NAMALWA (cell line): ENCODE measurements at regions not wholly inside any gene's neighbourhood (a gene's known extent, or its start where the extent isn't known, plus 50 kb on each side); places are given as distances from the start of the nearest gene placed in this dataset.
"Not testable (repeated sequence)": the region's sequence is repeated elsewhere in the genome, so short reads cannot be mapped to it uniquely, and the experiment has no call there.

Experiments used
- DNase-seq: peaks from one replicate; pipeline ENCODE4 v3.0.0-alpha.2; 2015; ENCODE audit warnings: low spot score

DNA sequence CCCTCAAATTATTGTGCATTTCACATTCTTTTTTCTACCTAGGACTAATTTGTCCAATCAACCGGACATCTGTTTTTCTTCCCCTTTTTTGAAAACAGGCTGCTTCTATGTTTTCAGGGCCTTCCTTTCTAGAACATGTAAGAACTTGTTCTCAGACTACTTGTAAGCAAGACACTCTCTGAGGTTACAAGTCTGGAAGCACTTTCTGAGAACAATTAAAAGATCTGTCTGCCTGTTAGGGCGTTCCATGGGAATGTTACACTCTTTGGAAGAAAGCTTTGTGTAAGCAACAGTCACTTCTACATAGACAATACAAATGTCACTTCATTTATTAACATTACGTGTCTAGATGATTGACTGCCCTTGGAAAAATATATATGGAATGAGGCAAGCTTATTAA is 50.9 kb upstream of the HSPB3 start:
- no peak for DNase-seq

DNA sequence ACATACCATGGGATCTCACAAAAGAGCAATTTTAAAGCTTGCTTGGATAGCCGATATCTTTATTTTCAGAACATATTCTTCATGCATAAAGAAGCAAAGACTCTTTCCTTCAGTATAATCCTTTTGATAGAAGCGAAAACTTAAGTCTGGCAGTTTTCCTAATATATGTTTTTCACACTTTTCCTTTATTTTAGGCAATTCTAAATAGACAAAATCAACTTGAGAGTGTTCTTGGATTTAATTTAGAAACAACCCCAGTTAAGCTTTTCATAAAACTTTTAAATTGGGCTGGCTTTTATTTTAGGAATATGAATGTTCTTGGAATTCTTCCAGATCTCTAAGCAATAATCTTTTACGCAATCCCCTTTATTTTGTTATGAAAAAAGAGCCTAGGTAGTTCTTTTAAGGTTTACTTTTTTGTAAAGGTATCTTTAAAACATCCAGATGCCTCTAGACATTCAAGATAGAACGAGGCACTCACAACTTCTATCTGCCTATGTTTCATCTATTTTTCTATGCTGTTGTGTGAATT is 51.5 kb upstream of the HSPB3 start:
- no peak for DNase-seq

DNA sequence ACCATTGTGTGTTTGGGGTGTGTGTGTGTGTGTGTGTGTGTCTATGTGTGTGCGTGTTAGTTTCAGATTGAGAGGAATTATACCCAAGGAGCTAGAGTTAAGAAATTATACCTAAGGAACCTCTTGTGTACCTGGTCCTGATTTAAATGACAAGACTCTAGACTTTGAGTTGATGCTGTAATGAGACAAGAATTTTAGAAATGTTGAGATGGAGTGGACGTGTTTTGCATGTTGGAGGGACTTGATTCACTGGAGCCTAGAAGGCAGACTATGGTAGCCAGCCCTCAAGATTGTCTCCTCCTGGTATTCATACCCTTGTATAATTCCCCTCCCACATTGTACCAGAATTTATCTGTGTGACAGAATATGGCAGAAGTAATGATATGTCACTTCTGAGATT is 52.4 kb upstream of the HSPB3 start:
- DNase-seq: no peak

DNA sequence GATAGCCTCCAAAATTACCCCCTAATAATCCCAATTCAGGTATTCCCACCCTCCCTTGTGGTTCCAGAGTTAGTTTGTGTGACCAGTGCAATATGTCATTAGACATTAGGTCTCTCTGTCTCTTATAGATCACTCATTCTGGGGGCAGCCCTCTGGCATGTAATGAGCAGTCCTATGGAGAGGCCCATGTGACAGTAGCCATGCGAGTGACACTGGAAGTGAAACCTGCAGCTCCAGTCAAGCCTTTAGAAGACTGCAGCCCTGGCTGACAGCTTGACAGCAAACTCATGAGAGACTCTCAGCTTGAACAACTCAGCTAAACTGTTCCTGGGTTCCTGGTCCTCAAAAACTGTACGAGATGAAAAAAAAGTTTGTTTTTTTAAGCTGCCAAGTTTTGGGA is 54.0 kb upstream of the HSPB3 start:
- DNase-seq: peak; percentile 44

DNA sequence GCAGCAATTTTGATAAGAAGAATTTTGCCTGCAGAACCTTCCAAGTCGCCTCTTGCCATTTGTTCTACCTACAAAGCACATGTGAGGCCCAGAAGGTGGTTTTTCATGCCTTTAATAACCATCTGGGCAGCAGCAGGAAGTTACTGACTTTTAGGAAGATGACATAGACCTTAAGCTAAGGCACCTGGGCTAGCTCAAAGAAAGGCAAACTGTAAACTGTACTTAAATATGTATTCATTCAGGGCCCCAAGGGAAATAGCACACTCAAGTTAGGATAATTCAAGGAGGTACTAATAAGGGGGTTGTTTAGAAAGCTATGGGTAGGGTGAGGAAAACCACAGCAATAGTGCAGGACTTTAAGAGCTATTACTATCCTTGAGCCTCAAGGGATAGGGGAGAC is 57.3 kb upstream of the HSPB3 start:
- peak; percentile 19 for DNase-seq

DNA sequence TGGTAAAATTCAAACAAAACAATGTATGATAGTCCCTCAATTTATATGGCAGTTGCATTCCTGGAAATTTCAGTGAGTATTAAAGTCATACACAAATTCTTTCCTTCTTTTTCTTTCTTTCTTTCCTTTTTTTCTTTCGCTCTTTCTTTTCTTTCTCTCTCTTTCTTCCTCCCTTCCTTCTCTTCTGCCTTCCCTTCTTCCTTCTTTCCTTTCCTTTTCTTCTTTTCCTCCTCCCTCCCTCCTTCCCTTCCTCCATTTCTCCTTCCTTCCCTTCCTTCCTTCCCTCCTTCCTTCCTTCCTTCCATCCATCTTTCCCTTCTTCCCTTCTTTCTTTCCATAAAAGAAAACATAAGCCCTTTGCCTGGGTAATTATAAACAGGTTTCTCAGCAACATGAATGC is 58.1 kb upstream of the HSPB3 start:
- DNase-seq: no peak

DNA sequence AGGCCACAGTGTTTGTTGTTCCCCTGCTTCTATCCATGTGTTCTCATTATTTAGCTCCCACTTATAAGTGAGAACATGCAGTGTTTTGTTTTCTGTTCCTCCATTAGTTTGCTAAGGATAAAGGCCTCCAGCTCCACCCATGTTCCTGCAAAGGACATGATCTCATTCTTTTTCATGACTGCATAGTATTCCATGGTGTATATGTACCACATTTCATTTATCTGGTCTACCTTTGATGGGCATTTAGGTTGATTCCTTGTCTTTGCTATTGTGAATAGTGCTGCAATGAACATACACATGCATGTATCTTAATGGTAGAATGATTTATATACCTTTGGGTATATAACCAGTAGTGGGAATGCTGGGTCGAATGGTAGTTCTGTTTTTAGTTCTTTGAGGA is 62.5 kb upstream of the HSPB3 start:
- DNase-seq: not testable (repeated sequence)

DNA sequence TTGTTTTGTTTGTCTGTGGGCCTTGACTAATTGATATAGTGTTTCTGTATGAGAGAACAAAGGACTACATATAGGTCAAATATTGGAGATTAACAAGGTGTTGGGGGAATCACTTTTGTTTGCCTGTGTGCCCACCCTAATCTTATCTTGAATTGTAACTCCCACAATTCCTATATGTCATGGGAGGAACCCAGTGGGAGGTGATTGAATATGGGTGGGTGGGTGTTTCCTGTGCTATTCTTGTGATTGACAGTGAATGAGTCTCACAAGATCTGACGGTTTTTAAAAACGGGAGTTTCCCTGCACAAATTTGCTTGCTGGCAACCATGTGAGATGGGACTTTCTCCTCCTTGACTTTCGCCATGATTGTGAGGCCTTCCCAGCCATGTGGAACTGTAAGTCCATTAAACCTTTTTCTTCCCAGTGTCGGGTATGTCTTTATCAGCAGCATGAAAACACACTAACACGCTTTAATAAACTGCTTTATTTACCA is 64.9 kb upstream of the HSPB3 start:
- DNase-seq: no peak

DNA sequence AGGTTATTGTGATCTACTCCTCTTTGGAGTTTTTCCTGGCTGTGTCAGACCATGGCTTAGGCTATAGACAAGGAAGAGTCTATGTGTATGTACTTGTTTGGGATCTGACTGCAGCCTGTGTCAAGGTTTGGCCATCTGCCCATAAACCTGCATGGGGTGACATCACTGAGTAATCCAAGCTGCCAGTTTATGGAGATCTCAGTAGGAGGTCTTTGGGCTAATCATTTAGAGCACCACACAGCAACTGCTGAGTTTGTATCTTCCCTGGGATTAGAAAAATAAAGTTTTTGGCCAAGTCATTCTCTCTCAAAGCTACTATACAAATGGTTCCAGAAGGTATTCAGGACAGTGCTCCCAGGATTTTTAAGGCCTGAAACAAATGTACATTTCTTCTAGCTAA is 65.5 kb upstream of the HSPB3 start:
- DNase-seq: no peak

DNA sequence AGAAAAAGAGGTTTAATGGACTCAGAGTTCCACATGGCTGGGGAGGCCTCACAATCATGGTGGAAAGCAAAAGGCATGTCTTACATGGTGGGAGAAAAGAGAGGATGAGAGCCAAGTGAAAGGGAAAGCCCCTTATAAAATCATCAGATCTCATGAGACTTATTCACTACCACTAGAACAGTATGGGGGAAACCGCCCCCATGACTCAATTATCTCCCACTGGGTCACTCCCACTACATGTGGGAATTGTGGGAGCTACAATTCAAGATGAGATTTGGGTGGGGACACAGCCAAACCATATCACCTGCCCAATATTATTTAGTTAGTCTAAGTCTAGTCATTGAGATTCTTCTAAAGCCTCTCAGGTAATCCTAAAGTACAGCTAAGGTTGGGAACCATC is 66.1 kb upstream of the HSPB3 start:
- not testable (repeated sequence) for DNase-seq

DNA sequence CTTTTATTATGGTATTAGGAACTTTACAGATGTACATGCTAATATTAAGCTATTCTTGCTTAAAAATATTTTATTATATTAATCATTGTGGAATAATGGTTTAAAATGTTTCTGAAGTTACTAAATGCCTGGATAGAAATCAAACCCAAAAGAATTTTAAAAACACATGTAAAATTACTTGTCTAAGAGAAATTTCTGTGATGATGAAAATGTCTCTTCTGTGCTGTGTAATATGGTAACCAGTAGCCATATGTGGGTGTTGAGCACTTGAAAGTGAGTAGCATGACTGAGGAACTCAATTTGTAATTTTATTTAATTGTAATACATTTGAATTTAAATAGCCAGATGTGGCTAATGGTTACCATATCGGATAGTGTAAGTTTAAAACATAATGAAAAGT is 66.7 kb upstream of the HSPB3 start:
- no peak for DNase-seq

DNA sequence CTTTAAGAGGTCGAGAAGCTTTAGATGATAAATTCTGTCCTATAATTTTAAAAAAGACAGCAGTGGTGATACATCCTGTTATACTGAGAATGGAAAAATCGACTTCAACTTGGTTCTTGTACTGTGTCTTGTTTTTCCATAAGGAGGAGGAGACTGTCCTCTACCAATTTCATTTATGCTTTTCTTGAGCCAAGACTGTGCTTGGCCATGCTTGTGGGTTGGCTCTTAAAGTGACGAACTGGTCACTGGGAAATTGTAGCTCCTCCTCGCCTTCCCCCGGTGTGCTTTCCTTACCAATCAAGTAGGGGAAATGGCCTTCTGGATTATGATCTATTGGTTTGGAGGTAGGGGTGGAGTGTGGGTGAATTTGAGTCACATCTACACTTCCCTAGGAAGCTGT is 67.1 kb upstream of the HSPB3 start:
- no peak for DNase-seq

DNA sequence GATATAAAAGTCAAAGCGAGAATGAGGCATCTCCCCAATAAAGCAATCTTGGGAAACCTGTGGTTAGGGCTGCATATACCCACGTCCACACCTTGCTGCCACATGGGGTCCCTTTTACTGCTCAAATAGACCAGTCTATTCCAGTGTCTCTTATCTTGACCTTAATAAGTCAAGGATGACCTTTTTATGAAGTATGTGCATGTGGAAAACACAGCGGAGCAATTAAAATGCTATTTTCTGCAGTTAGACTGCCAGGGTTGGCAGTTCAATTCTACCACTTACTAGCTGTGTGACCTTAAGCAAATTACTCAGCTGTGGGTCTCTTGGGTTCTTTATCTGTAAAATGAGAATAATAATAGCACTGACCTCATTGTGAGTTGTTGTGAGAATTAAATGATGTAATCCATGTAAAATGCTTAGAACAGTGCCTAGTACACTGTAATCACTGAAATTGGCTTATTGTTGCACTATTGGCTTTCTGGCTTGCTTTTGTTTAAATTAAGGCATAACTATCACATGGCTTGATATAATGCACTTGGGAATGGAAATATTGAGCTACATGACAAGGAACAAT is 67.8 kb upstream of the HSPB3 start:
- no peak for DNase-seq

DNA sequence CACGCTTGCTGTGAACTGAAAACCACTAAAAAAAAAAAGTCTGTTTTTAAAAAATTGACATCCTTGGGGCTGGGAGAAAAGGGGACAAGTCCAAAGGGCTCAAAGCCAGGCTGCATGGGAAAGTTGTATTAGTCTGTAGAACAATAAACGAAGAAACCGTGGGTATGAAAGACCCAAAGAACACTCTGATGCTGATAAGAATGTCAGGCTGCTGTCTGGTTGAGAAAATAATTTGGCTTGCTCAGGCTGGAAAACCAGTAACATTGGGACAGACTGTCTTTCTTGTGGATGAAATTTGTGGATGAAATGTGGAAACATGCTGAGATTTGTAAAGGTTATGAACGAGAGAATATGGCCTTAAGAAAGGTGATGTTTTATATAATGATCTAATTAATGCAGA is 68.5 kb upstream of the HSPB3 start:
- no peak for DNase-seq

DNA sequence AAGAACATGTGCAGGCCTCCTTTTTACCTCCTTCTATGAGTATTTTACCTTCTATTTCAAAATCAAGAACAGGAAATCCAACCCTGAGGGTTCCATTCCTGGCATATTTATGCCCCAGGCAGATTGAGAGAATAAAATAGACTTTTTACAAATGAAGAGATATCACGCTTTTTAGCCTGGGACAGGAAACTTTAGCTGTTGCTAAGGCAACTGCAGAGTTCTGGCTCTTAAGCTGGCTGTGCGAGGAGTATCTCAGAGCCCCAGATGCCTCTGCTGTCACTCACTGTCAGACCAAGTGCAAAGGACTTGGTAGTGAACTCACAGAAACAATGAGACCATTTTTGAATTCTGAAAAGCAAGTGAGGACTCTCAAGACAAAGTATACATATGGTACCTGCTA is 69.5 kb upstream of the HSPB3 start:
- no peak for DNase-seq

DNA sequence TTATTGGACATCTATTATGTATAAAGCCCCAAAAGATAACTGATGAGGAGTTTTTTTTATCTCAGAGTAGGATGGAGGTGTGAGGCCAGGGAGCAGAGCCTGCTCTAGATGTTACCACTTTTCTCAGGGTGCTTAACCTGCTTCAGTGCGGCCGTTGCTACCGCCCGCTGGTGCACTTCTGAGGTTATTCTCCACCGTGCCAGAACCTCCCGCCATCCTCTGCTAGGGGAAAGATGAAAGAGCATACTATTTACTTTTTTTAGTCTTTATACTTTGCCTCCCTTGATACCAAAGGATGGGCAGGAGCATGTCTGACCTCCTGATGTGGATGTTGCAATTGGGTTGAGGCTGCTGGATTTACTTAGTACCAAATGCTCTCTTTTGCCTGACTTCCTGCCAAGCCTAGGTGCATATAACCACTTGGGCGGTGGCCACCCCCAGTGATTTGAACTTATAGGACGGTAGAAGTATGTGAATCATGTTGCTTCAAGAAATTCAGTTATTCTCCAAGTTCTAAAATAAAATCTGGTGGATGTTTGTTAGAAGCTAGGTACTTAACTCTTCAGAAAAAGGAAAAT is 71.1 kb upstream of the HSPB3 start:
- no peak for DNase-seq

DNA sequence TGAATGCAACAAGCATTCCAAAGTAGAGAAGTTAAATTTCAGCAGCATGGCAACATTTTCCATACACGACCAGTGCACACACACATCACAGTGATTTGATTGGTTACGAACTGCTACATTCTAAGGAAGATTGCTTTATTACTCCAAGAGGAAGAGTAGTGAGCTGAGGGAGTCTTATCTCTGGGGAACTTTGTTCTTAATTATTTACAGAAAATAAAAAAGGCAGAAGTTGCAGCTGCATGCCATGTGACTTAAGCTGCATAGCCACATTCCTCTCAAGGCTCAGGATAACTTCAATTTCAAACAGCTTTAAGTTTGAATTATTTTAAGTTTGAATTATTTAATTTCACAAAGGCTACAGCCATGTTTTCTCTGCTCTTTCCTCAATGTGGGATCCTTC is 71.6 kb upstream of the HSPB3 start:
- no peak for DNase-seq

DNA sequence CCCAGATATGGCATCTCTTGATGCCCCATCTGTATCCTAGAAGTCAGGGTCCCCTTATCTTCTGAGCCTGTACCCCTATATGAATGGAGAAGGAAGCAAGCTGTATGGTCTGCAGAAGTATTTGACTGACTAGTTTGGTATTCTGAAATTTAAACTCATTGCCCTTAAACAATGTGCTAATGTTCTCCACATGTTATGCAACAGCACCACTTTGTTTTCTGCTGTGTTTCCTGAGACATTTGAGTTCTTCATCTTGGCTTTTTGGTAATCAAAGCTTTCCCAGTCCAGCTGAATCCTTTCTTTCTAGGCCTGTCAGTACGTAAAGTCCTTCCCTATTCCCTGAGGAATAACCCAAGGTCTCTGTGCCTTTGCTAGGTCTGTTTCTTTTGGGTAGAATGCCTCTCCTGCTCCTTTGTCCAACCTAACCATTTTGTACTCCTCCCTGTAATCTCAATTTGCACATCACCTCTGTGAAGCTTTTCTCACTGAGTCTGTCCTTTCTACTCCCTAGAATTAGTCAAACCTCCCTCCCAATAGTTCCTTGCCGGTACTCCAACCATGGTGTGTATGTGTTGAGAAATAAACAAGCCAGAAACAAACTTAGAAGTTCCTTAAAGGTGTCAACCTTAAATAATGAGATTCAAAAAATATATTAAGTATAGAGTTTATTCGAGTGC is 72.1 kb upstream of the HSPB3 start:
- DNase-seq: no peak

DNA sequence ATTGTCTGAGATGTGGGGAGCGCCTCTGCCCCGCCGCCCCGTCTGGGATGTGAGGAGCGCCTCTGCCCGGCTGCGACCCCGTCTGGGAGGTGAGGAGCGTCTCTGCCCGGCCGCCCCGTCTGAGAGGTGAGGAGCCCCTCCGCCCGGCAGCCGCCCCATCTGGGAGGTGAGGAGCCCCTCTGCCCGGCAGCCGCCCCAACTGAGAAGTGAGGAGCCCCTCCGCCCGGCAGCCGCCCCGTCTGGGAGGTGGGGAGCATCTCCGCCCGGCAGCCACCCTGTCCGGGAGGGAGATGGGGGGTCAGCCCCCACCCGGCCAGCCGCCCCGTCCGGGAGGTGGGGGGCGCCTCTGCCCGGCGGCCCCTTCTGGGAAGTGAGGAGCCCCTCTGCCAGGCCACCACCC is 70.9 kb upstream of the ARL15 start:
- not testable (repeated sequence) for DNase-seq

DNA sequence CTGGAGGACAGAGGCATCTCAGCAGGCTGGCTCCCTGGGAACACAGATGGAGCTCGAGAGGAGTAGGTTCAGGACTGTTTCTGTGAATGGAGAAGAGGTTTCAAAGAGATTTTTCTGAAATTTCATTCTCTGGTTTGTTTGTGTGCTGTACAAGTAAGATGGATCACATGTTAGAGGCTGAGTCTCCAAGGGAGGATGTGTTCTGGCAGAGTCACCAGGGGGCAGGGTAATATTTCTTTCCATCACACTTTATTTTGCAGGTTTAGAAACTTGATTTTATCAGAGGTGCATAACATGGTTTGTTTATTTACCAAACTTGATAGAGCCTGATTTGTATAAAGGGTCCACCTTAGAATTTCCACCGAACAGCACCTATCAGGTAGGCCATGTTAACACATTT is 69.2 kb upstream of the ARL15 start:
- no peak for DNase-seq

DNA sequence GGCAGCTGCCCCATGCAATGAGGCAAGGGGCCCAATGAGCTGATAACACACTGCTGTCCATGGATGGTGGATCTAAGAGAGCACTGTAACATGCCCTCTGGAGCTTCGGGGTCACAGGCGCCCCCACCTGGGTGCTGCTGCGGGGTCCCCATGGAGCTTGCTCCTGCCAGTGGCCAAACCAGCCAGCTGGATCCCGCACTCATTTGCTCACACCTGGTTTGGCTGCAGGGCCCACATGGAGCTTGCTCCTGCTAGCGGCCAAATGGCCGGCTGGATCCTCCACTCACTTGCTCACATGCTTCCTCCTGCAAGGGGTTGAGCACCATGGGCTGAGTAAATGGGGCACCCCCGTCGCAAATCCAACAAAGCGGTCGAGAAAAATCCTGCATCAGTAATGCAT is 68.3 kb upstream of the ARL15 start:
- DNase-seq: no peak

DNA sequence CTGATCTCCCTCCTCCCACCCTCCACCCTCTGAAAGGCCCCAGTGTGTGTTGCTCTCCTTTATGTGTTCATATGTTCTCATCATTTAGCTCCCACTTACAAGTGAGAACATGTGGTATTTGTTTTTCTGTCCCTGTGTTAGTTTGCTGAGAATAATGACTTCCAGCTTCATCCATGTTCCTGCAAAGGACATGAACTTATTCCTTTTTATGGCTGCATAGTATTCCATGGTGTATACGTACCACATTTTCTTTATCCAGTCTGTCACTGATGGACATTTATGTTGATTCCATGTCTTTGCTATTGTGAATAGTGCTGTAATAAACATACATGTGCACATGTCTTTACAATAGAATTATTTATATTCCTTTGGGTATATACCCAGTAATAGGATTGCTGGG is 67.0 kb upstream of the ARL15 start:
- DNase-seq: not testable (repeated sequence)

DNA sequence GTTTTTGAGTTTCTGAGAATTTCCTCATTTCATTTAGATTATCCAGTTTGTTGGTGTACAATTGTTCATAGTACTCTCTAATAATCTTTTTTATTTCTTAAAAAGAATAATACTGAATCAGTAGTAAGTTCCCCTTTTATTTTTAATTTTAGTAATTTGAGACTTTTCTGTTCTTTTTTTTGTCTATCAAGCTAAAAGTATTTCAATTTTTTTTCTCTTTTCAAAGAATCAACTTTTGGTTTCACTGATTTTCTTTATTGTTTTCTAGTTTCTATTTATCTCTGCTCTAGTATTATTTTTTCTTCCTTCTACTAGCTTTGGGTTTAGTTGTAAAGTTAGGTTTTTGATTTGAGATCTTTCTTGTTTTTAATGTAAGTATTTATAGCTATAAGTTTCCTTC is 60.6 kb upstream of the ARL15 start:
- DNase-seq: no peak

DNA sequence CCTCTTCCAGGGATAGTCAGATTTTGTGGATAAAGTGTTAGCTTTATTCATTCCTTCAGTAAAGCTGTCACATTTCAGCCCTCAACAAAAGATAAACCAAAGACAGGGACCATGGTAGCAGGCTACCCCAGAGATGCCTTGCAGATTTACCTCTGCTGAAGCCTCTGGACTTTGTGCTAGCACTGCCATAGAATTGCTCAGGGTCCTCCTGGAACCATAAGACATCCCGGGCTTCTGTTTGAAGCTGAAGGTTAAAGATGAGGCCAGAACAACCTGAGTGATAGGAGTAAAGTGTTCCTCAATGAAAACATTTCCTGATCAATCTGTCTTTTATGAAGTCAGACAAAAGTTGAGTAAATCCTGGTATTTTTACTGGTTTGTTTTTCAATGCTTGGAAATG is 57.5 kb upstream of the ARL15 start:
- no peak for DNase-seq
